Left ventricle myocardium inferior (tissue), 1 donor: ENCODE measurements at regions not wholly inside any gene's neighbourhood (a gene's known extent, or its start where the extent isn't known, plus 50 kb on each side); places are given as distances from the start of the nearest gene placed in this dataset.

Experiments
- DNase-seq: peaks from one replicate; pipeline ENCODE4 v3.0.0-alpha.2; 2020
- H3K27ac ChIP-seq: fragments of 200-600 bp; replicated peaks from 2 replicates; pipeline ENCODE4 v1.8.0; 2021
- H3K27me3 ChIP-seq: fragments of 200-600 bp; 2 replicates; pipeline ENCODE4 v1.8.0; 2021; ENCODE audit warnings: low read depth
- H3K36me3 ChIP-seq: fragments of 200-600 bp; 2 replicates; pipeline ENCODE4 v1.8.0; 2021
- H3K4me1 ChIP-seq: fragments of 200-600 bp; 2 replicates; pipeline ENCODE4 v1.8.0; 2021
- H3K4me3 ChIP-seq: fragments of 200-600 bp; 2 replicates; pipeline ENCODE4 v1.8.0; 2021; ENCODE audit warnings: mild to moderate bottlenecking, moderate library complexity
- H3K9me3 ChIP-seq: fragments of 200-600 bp; replicated peaks from 2 replicates; pipeline ENCODE4 v1.8.0; 2021
- CTCF ChIP-seq: fragments of 200-600 bp; IDR thresholded peaks from 2 replicates; pipeline ENCODE4 v1.8.0; 2021; ENCODE audit warnings: antibody characterized with exemption, mild to moderate bottlenecking, borderline replicate concordance
- intact Hi-C: fragments of 100-400 bp; cut with micrococcal nuclease; formaldehyde crosslinking; loops from one replicate; pipeline ENCODE4 v1.11.0; 2022
- donor health status: DM: no; HTN: yes; CAD: no; lungs with severe emphysema.

GRCh38 chr2:180394305-180394704 lies 387.2 kb upstream of the CWC22 start:
- Histone ChIP-seq H3K4me1 (no peaks in the 10 kb centered on the region), H3K4me3 (no peak overlapping the region), H3K27me3 (no peaks in the 10 kb centered on the region), H3K27ac (no peak overlapping the region), H3K9me3 (peaks cover 56% of the 10 kb centered on the region), H3K36me3 (no peaks in the 10 kb centered on the region)
- intact Hi-C loops, result no loop called here
- no peak for TF ChIP-seq CTCF
- DNase-seq, result no peak

- intact Hi-C loops, result no loop called here
- DNase-seq, result no peak
- TF ChIP-seq CTCF, result no peak
- Histone ChIP-seq H3K9me3 (peaks cover 25% of the 10 kb centered on the region), H3K27me3 (no peaks in the 10 kb centered on the region), H3K4me3 (no peak overlapping the region), H3K4me1 (no peaks in the 10 kb centered on the region), H3K36me3 (no peaks in the 10 kb centered on the region), H3K27ac (no peak overlapping the region)
Observed at GRCh38 chr2:180385601-180386201, 378.6 kb upstream of the CWC22 start.

- Histone ChIP-seq H3K4me3 (no peak overlapping the region), H3K4me1 (no peaks in the 10 kb centered on the region), H3K36me3 (no peaks in the 10 kb centered on the region), H3K9me3 (peaks cover 26% of the 10 kb centered on the region), H3K27me3 (no peaks in the 10 kb centered on the region), H3K27ac (no peak overlapping the region)
- intact Hi-C loops, result no loop called here
- TF ChIP-seq CTCF, result no peak
- no peak for DNase-seq
Observed at GRCh38 chr2:180376066-180376465, 369.0 kb upstream of the CWC22 start.

GRCh38 chr2:180374502-180375281 lies 367.6 kb upstream of the CWC22 start:
- intact Hi-C loops, result no loop called here
- no peak for TF ChIP-seq CTCF
- no peaks in the 10 kb centered on the region for H3K4me1 ChIP-seq
- no peak overlapping the region for H3K27ac ChIP-seq
- no peak for DNase-seq
- peaks cover 12% of the 10 kb centered on the region for H3K9me3 ChIP-seq
- no peaks in the 10 kb centered on the region for H3K36me3 ChIP-seq
- no peak overlapping the region for H3K4me3 ChIP-seq
- no peaks in the 10 kb centered on the region for H3K27me3 ChIP-seq

GRCh38 chr2:180370511-180371205 lies 363.6 kb upstream of the CWC22 start:
- DNase-seq, result no peak
- Histone ChIP-seq H3K4me3 (no peak overlapping the region), H3K4me1 (peaks cover 7% of the 10 kb centered on the region), H3K9me3 (no peaks in the 10 kb centered on the region), H3K36me3 (no peaks in the 10 kb centered on the region), H3K27ac (no peak overlapping the region), H3K27me3 (no peaks in the 10 kb centered on the region)
- intact Hi-C loops, result no loop called here
- TF ChIP-seq CTCF, result no peak
